HEK293 (cell line): ENCODE measurements at regions not wholly inside any gene's neighbourhood (a gene's known extent, or its start where the extent isn't known, plus 50 kb on each side); places are given as distances from the start of the nearest gene placed in this dataset.

Source experiments
- CTCF ChIA-PET: fragments of 350-600 bp; formaldehyde crosslinking; extraction: SDS; loops from one replicate; lab custom pipeline; 2021; ENCODE audit warnings: antibody characterized with exemption; lab: Yijun Ruan, JAX
- POLR2A ChIA-PET: fragments of 300-600 bp; formaldehyde crosslinking; extraction: SDS; loops from one replicate; lab custom pipeline; 2020; ENCODE audit warnings: antibody characterized with exemption, inconsistent platforms; lab: Yijun Ruan, JAX
- H3K27ac ChIP-seq: fragments of 200-500 bp; sonication (Bioruptor generic); 2 replicates; pipeline ENCODE4 v1.5.1; 2014; ENCODE audit warnings: low read depth, low read length, control low read depth, inconsistent platforms; ENCODE audit errors: extremely low read depth
- H3K36me3 ChIP-seq, 2 experiments: fragments of 200-500 bp in 1 of 2; sonication (Bioruptor generic) in 1 of 2; 1 replicate in 1 of 2; 2 replicates in 1 of 2; pipeline ENCODE4 v1.5.1; 2014 to 2017; ENCODE audit warnings: inconsistent platforms in 2 of 2, low read length in 2 of 2; ENCODE audit not compliant: control insufficient read depth in 2 of 2, insufficient read depth in 1 of 2
- H3K4me1 ChIP-seq: fragments of 200-500 bp; sonication (Bioruptor generic); 2 replicates; pipeline ENCODE4 v1.5.1; 2014; ENCODE audit warnings: mild to moderate bottlenecking, low read length, inconsistent platforms; ENCODE audit not compliant: control insufficient read depth, insufficient read depth
- H3K4me3 ChIP-seq: 2 replicates; pipeline ENCODE4 v1.5.1; 2011; ENCODE audit warnings: low read depth, mild to moderate bottlenecking, control low read depth, low read length, moderate library complexity
- H3K9me3 ChIP-seq: fragments of 200-500 bp; sonication (Bioruptor generic); 2 replicates; pipeline ENCODE4 v1.5.1; 2014; ENCODE audit warnings: low read depth, low read length, inconsistent platforms; ENCODE audit not compliant: control insufficient read depth, insufficient read depth
- GFI1B ChIP-seq: fragments of 450-650 bp; formaldehyde crosslinking; IDR thresholded peaks from 2 replicates; pipeline ENCODE4 v1.5.1; 2016; ENCODE audit warnings: missing biosample characterization, missing genetic modification characterization
- IKZF3 ChIP-seq: fragments of 450-650 bp; IDR thresholded peaks from 2 replicates; pipeline ENCODE4 v1.5.0; 2018; ENCODE audit warnings: missing biosample characterization, mild to moderate bottlenecking, missing genetic modification characterization, moderate library complexity
- KLF1 ChIP-seq: fragments of 450-650 bp; formaldehyde crosslinking; IDR thresholded peaks from 2 replicates; pipeline ENCODE4 v1.5.1; 2016; ENCODE audit warnings: missing biosample characterization, missing genetic modification characterization
- OVOL3 ChIP-seq: fragments of 450-650 bp; formaldehyde crosslinking; IDR thresholded peaks from 2 replicates; pipeline ENCODE4 v1.5.1; 2016; ENCODE audit warnings: missing biosample characterization, missing genetic modification characterization
- SCRT1 ChIP-seq: fragments of 450-650 bp; formaldehyde crosslinking; IDR thresholded peaks from 2 replicates; pipeline ENCODE4 v1.5.1; 2016; ENCODE audit warnings: missing biosample characterization, missing genetic modification characterization, borderline replicate concordance
- YY2 ChIP-seq: fragments of 450-650 bp; formaldehyde crosslinking; IDR thresholded peaks from 2 replicates; pipeline ENCODE4 v1.5.1; 2016; ENCODE audit warnings: missing biosample characterization, missing genetic modification characterization
- ZEB2 ChIP-seq: fragments of 450-650 bp; formaldehyde crosslinking; IDR thresholded peaks from 2 replicates; pipeline ENCODE4 v1.5.1; 2016; ENCODE audit warnings: missing biosample characterization, missing genetic modification characterization
- ZFHX2 ChIP-seq: fragments of 450-650 bp; formaldehyde crosslinking; conservative IDR thresholded peaks from 2 replicates; pipeline ENCODE4 v1.5.1; 2016; ENCODE audit warnings: missing biosample characterization, missing genetic modification characterization
- ZFP3 ChIP-seq: fragments of 450-650 bp; formaldehyde crosslinking; IDR thresholded peaks from 2 replicates; pipeline ENCODE4 v1.5.1; 2016; ENCODE audit warnings: low read depth, missing biosample characterization, missing genetic modification characterization
- ZNF112 ChIP-seq: fragments of 450-650 bp; formaldehyde crosslinking; IDR thresholded peaks from 2 replicates; pipeline ENCODE4 v1.5.0; 2017; ENCODE audit warnings: missing biosample characterization, missing genetic modification characterization
- ZNF121 ChIP-seq: fragments of 450-650 bp; formaldehyde crosslinking; IDR thresholded peaks from 2 replicates; pipeline ENCODE4 v1.5.1; 2016; ENCODE audit warnings: missing biosample characterization, missing genetic modification characterization
- ZNF324 ChIP-seq: fragments of 450-650 bp; formaldehyde crosslinking; IDR thresholded peaks from 2 replicates; pipeline ENCODE4 v1.5.1; 2016; ENCODE audit warnings: missing biosample characterization, missing genetic modification characterization
- ZNF677 ChIP-seq: fragments of 450-650 bp; IDR thresholded peaks from 2 replicates; pipeline ENCODE4 v1.5.0; 2018; ENCODE audit warnings: missing biosample characterization, mild to moderate bottlenecking, missing genetic modification characterization, moderate library complexity
- ZNF777 ChIP-seq: fragments of 450-650 bp; formaldehyde crosslinking; IDR thresholded peaks from 2 replicates; pipeline ENCODE4 v1.5.1; 2017; ENCODE audit warnings: missing biosample characterization, missing genetic modification characterization, borderline replicate concordance
- ZSCAN30 ChIP-seq: fragments of 450-650 bp; IDR thresholded peaks from 2 replicates; pipeline ENCODE4 v1.5.1; 2018; ENCODE audit warnings: missing biosample characterization, mild to moderate bottlenecking, missing genetic modification characterization, moderate library complexity
- ZXDB ChIP-seq: fragments of 450-650 bp; formaldehyde crosslinking; IDR thresholded peaks from 2 replicates; pipeline ENCODE4 v1.5.1; 2016; ENCODE audit warnings: missing biosample characterization, missing genetic modification characterization
- TF ChIP-seq, protein P1 (sequence below): fragments of 450-650 bp; formaldehyde crosslinking; IDR thresholded peaks from 2 replicates; pipeline ENCODE4 v1.5.1; 2016; ENCODE audit warnings: missing biosample characterization, missing genetic modification characterization, borderline replicate concordance
- TF ChIP-seq, protein P2 (sequence below): fragments of 450-650 bp; formaldehyde crosslinking; IDR thresholded peaks from 2 replicates; pipeline ENCODE4 v1.5.1; 2016; ENCODE audit warnings: missing biosample characterization, missing genetic modification characterization
- TF ChIP-seq, protein P3 (sequence below): fragments of 450-650 bp; formaldehyde crosslinking; IDR thresholded peaks from 2 replicates; pipeline ENCODE4 v1.5.1; 2016; ENCODE audit warnings: missing biosample characterization, missing genetic modification characterization
- TF ChIP-seq, protein P4 (sequence below): fragments of 450-650 bp; formaldehyde crosslinking; IDR thresholded peaks from 2 replicates; pipeline ENCODE4 v1.5.1; 2017; ENCODE audit warnings: missing biosample characterization, missing genetic modification characterization
- TF ChIP-seq, protein P5 (sequence below): fragments of 450-650 bp; formaldehyde crosslinking; IDR thresholded peaks from 2 replicates; pipeline ENCODE4 v1.5.1; 2016; ENCODE audit warnings: missing biosample characterization, missing genetic modification characterization
- TF ChIP-seq, protein P6 (sequence below): fragments of 450-650 bp; formaldehyde crosslinking; IDR thresholded peaks from 2 replicates; pipeline ENCODE4 v1.5.1; 2016; ENCODE audit warnings: missing biosample characterization, missing genetic modification characterization, low read depth

DNA sequence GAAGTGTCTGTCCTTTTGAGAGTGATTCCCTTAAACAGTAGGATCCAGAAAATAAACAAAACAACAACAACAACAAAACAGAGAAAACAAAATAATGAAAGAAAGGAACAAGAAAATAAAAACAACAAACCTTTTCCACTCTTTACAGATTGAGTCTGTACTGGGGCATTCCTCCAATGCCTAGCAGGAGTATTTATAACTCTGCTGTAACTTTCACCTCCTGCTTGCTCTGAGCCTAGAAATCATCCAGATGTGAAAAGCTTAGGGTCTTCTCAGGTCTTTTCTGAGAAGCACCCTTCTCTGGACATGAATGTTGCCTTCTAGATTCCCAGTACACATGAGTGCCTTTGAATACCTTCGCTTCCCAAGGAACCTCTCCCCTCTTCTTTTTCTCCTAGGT lies 1239.4 kb downstream of the CNTNAP5 start (continued):
- TF ChIP-seq, protein P1, sequence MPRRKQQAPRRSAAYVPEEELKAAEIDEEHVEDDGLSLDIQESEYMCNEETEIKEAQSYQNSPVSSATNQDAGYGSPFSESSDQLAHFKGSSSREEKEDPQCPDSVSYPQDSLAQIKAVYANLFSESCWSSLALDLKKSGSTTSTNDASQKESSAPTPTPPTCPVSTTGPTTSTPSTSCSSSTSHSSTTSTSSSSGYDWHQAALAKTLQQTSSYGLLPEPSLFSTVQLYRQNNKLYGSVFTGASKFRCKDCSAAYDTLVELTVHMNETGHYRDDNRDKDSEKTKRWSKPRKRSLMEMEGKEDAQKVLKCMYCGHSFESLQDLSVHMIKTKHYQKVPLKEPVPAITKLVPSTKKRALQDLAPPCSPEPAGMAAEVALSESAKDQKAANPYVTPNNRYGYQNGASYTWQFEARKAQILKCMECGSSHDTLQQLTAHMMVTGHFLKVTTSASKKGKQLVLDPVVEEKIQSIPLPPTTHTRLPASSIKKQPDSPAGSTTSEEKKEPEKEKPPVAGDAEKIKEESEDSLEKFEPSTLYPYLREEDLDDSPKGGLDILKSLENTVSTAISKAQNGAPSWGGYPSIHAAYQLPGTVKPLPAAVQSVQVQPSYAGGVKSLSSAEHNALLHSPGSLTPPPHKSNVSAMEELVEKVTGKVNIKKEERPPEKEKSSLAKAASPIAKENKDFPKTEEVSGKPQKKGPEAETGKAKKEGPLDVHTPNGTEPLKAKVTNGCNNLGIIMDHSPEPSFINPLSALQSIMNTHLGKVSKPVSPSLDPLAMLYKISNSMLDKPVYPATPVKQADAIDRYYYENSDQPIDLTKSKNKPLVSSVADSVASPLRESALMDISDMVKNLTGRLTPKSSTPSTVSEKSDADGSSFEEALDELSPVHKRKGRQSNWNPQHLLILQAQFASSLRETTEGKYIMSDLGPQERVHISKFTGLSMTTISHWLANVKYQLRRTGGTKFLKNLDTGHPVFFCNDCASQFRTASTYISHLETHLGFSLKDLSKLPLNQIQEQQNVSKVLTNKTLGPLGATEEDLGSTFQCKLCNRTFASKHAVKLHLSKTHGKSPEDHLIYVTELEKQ (tag by site-specific recombination) = no peak
- no peak for TF ChIP-seq ZEB2 (tag by site-specific recombination)
- no peak for TF ChIP-seq ZNF324
- TF ChIP-seq, protein P2, sequence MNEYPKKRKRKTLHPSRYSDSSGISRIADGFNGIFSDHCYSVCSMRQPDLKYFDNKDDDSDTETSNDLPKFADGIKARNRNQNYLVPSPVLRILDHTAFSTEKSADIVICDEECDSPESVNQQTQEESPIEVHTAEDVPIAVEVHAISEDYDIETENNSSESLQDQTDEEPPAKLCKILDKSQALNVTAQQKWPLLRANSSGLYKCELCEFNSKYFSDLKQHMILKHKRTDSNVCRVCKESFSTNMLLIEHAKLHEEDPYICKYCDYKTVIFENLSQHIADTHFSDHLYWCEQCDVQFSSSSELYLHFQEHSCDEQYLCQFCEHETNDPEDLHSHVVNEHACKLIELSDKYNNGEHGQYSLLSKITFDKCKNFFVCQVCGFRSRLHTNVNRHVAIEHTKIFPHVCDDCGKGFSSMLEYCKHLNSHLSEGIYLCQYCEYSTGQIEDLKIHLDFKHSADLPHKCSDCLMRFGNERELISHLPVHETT (tag by site-specific recombination) = no peak
- no peak for TF ChIP-seq ZFHX2 (tag by site-specific recombination)
- TF ChIP-seq, all 188 proteins: peak for 0

DNA sequence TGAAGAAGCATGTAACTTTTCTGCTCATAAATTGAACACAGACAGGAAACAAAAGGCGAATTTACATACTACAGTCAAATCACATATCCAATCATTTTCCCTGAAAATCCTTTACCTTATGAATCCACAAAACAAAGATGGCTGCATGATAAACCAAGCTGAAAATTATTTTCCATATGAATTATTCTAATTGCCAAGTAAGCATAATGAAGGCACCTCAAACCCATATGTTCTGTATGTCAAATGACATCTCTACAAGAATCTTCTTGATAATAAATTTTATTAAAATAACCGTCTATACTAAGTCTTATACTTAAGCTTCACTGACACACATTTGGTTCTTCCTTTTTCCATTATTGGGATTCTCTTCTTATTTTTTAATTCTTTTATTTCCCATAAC lies 1242.6 kb downstream of the CNTNAP5 start:
- POLR2A ChIA-PET = no interaction called here
- no peak for TF ChIP-seq YY2 (tag by site-specific recombination)
- no peak for TF ChIP-seq ZFP3 (tag by site-specific recombination)
- TF ChIP-seq SCRT1 (tag by site-specific recombination) = no peak
- no peak for TF ChIP-seq ZNF112
- TF ChIP-seq OVOL3 = no peak
- no peak for TF ChIP-seq ZXDB (tag by site-specific recombination)
- no peak for TF ChIP-seq ZNF121 (tag by site-specific recombination)
- no peak for TF ChIP-seq KLF1 (tag by site-specific recombination)
- TF ChIP-seq, protein P3, sequence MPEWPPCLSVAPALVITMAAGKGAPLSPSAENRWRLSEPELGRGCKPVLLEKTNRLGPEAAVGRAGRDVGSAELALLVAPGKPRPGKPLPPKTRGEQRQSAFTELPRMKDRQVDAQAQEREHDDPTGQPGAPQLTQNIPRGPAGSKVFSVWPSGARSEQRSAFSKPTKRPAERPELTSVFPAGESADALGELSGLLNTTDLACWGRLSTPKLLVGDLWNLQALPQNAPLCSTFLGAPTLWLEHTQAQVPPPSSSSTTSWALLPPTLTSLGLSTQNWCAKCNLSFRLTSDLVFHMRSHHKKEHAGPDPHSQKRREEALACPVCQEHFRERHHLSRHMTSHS (tag by site-specific recombination) = no peak
- TF ChIP-seq ZNF677 (tag by site-specific recombination) = no peak
- no peak for TF ChIP-seq ZNF777
- TF ChIP-seq, protein P4, sequence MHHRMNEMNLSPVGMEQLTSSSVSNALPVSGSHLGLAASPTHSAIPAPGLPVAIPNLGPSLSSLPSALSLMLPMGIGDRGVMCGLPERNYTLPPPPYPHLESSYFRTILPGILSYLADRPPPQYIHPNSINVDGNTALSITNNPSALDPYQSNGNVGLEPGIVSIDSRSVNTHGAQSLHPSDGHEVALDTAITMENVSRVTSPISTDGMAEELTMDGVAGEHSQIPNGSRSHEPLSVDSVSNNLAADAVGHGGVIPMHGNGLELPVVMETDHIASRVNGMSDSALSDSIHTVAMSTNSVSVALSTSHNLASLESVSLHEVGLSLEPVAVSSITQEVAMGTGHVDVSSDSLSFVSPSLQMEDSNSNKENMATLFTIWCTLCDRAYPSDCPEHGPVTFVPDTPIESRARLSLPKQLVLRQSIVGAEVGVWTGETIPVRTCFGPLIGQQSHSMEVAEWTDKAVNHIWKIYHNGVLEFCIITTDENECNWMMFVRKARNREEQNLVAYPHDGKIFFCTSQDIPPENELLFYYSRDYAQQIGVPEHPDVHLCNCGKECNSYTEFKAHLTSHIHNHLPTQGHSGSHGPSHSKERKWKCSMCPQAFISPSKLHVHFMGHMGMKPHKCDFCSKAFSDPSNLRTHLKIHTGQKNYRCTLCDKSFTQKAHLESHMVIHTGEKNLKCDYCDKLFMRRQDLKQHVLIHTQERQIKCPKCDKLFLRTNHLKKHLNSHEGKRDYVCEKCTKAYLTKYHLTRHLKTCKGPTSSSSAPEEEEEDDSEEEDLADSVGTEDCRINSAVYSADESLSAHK (tag by site-specific recombination) = no peak
- TF ChIP-seq ZSCAN30 (tag by site-specific recombination) = no peak
- TF ChIP-seq, protein P5, sequence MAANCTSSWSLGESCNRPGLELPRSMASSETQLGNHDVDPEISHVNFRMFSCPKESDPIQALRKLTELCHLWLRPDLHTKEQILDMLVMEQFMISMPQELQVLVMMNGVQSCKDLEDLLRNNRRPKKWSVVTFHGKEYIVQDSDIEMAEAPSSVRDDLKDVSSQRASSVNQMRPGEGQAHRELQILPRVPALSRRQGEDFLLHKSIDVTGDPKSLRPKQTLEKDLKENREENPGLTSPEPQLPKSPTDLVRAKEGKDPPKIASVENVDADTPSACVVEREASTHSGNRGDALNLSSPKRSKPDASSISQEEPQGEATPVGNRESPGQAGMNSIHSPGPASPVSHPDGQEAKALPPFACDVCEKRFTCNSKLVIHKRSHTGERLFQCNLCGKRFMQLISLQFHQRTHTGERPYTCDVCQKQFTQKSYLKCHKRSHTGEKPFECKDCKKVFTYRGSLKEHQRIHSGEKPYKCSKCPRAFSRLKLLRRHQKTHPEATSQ (tag by site-specific recombination) = no peak
- no peak for TF ChIP-seq GFI1B (tag by site-specific recombination)
- TF ChIP-seq, protein P6, sequence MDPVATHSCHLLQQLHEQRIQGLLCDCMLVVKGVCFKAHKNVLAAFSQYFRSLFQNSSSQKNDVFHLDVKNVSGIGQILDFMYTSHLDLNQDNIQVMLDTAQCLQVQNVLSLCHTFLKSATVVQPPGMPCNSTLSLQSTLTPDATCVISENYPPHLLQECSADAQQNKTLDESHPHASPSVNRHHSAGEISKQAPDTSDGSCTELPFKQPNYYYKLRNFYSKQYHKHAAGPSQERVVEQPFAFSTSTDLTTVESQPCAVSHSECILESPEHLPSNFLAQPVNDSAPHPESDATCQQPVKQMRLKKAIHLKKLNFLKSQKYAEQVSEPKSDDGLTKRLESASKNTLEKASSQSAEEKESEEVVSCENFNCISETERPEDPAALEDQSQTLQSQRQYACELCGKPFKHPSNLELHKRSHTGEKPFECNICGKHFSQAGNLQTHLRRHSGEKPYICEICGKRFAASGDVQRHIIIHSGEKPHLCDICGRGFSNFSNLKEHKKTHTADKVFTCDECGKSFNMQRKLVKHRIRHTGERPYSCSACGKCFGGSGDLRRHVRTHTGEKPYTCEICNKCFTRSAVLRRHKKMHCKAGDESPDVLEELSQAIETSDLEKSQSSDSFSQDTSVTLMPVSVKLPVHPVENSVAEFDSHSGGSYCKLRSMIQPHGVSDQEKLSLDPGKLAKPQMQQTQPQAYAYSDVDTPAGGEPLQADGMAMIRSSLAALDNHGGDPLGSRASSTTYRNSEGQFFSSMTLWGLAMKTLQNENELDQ (tag by site-specific recombination) = no peak
- TF ChIP-seq IKZF3 (tag by site-specific recombination) = no peak
- H3K4me3 ChIP-seq = no peak overlapping the region

More for the DNA sequence above, 1242.6 kb downstream of the CNTNAP5 start:
- no peaks in the 10 kb centered on the region for H3K9me3 ChIP-seq
- CTCF ChIA-PET = no interaction called here
- H3K27ac ChIP-seq = no peak overlapping the region
- no peaks in the 10 kb centered on the region for H3K4me1 ChIP-seq
- H3K36me3 ChIP-seq = no peaks in the 10 kb centered on the region
